ENCODE measurements at regions not wholly inside any gene's neighbourhood (a gene's known extent, or its start where the extent isn't known, plus 50 kb on each side); places are given as distances from the start of the nearest gene placed in this dataset.

DNA sequence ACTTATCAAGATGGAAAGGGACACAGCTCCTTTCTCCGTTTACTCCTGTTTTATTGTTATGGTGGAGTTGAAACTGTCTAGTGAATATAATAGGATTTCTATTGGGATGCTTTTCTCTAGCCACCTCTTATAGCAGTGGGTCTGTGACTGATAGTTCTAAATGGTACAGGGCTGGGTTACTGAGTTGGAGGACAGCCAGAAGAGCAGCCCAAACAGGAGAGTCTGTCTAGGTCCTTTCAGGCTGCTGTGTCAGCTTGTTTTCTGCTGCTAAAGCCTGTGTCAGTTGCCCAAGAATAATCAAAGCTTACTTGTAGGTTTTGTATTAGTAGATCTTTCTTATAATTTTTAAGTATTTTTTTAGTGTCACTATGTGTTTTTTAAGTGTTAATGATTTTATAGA, 356.0 kb upstream of the SEMA6A start:
- Mint-ChIP-seq H3K27ac (no peak overlapping the region), H3K36me3 (ENCODE audit: low read depth) (no peaks in the 10 kb centered on the region), H3K4me1 (no peaks in the 10 kb centered on the region), H3K4me3 (no peak overlapping the region), H3K9me3 (peaks cover 2% of the 10 kb centered on the region), H3K27me3 (peaks cover 2% of the 10 kb centered on the region)
- ATAC-seq (ENCODE audit: low read depth) (no peak), DNase-seq (no peak)
- intact Hi-C loops (cut with micrococcal nuclease) = no loop called here
- CTCF ChIA-PET = no interaction called here
- POLR2A ChIA-PET = no interaction called here
- TF ChIP-seq CTCF (IDR thresholded peaks at IDR 0.05) = no peak

- no peak for DNase-seq
- TF ChIP-seq CTCF (IDR thresholded peaks at IDR 0.05) = no peak
- ChIA-PET POLR2A (no interaction called here), CTCF (no interaction called here)
- H3K27ac Mint-ChIP-seq = no peak overlapping the region
- H3K4me1 Mint-ChIP-seq = no peaks in the 10 kb centered on the region
- H3K4me3 Mint-ChIP-seq = no peak overlapping the region
- H3K9me3 Mint-ChIP-seq = peaks cover 2% of the 10 kb centered on the region
- ATAC-seq (ENCODE audit: low read depth) = no peak
- no peaks in the 10 kb centered on the region for H3K36me3 Mint-ChIP-seq (ENCODE audit: low read depth)
- H3K27me3 Mint-ChIP-seq = peaks cover 4% of the 10 kb centered on the region
- intact Hi-C loops (cut with micrococcal nuclease) = no loop called here
These were observed 348.7 kb upstream of the SEMA6A start for GRCh38 chr5:116923344-116923743.

GRCh38 chr5:116922532-116922931, 347.9 kb upstream of the SEMA6A start:
- H3K27me3 Mint-ChIP-seq = peaks cover 2% of the 10 kb centered on the region
- DNase-seq = no peak

GRCh38 chr5:116914869-116915504, 340.4 kb upstream of the SEMA6A start:
- intact Hi-C loops (cut with micrococcal nuclease) = no loop called here
- CTCF ChIA-PET = no interaction called here
- Mint-ChIP-seq H3K36me3 (ENCODE audit: low read depth) (no peaks in the 10 kb centered on the region), H3K27ac (no peak overlapping the region), H3K4me3 (no peak overlapping the region), H3K27me3 (no peaks in the 10 kb centered on the region), H3K4me1 (peaks cover 7% of the 10 kb centered on the region), H3K9me3 (no peaks in the 10 kb centered on the region)
- no peak for DNase-seq
- no peak for TF ChIP-seq CTCF (IDR thresholded peaks at IDR 0.05)
- POLR2A ChIA-PET = no interaction called here
- no peak for ATAC-seq (ENCODE audit: low read depth)

More at GRCh38 chr5:116922532-116922931, 347.9 kb upstream of the SEMA6A start:
- Mint-ChIP-seq H3K4me3 (no peak overlapping the region), H3K27ac (no peak overlapping the region), H3K36me3 (ENCODE audit: low read depth) (no peaks in the 10 kb centered on the region), H3K4me1 (no peaks in the 10 kb centered on the region), H3K9me3 (no peaks in the 10 kb centered on the region)
- CTCF ChIA-PET = no interaction called here
- POLR2A ChIA-PET = interaction anchor here (0.7 kb wide), 1 partner anchor 96 kb away, joined by 4 read pairs; no protein-coding TSS in a partner anchor
- ATAC-seq (ENCODE audit: low read depth) = no peak
- intact Hi-C loops (cut with micrococcal nuclease) = no loop called here
- no peak for TF ChIP-seq CTCF (IDR thresholded peaks at IDR 0.05)

DNA sequence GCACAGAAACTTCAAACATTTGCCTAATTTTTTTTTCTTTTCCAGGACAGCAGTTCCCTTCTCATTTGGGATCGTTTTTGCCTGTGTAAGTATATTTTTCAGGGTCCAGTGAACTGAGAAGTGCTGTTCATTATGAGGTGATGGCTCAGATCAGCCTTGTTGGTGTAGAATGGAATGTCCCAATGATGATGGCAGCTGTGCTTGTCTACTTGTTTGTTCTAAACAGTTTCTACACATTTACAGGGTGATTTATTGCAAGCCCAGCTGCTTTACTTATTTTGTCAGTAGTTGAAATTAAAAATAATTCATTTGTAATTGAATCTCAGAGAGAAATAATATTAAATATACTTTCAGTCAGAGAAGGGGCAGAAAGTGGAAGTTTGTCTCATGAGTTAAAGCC, 337.6 kb upstream of the SEMA6A start:
- Mint-ChIP-seq H3K27me3 (no peaks in the 10 kb centered on the region), H3K9me3 (no peaks in the 10 kb centered on the region), H3K36me3 (ENCODE audit: low read depth) (no peaks in the 10 kb centered on the region), H3K4me1 (peaks cover 21% of the 10 kb centered on the region), H3K4me3 (no peak overlapping the region), H3K27ac (no peak overlapping the region)
- DNase-seq (no peak), ATAC-seq (ENCODE audit: low read depth) (no peak)
- no peak for TF ChIP-seq CTCF (IDR thresholded peaks at IDR 0.05)
- ChIA-PET POLR2A (no interaction called here), CTCF (no interaction called here)
- intact Hi-C loops (cut with micrococcal nuclease) = no loop called here

Data from activated B cell treated with CpG ODN at 0.5 μM for 24 hours (primary cell).